Epithelial cell of esophagus (primary cell): ENCODE measurements at regions not wholly inside any gene's neighbourhood (a gene's known extent, or its start where the extent isn't known, plus 50 kb on each side); places are given as distances from the start of the nearest gene placed in this dataset.
A peak's percentile ranks its signal among the peaks of the same experiment; 100 is the strongest.
"Not testable (repeated sequence)": the region's sequence is repeated elsewhere in the genome, so short reads cannot be mapped to it uniquely, and the experiment has no call there.

Experiments used
- DNase-seq: peaks from one replicate; pipeline ENCODE4 v3.0.0; 2010; ENCODE audit warnings: low read depth
- H3K4me3 ChIP-seq: 2 replicates; pipeline ENCODE4 v1.5.1; 2011; ENCODE audit warnings: mild to moderate bottlenecking, low read length, control low read depth
- CTCF ChIP-seq: IDR thresholded peaks from 2 replicates; pipeline ENCODE4 v1.5.1; 2011; ENCODE audit warnings: low read depth, mild to moderate bottlenecking, low read length, control low read depth, inconsistent platforms; ENCODE audit not compliant: insufficient read depth; ENCODE audit errors: missing control alignments

GRCh38 chr6:47416396-47417345 is 60.9 kb upstream of the CD2AP start:
- H3K4me3 ChIP-seq: no peak overlapping the region
- DNase-seq: no peak
- TF ChIP-seq CTCF: no peak

GRCh38 chr6:47419621-47420020 is 58.0 kb upstream of the CD2AP start:
- no peak for DNase-seq
- no peak for TF ChIP-seq CTCF
- H3K4me3 ChIP-seq: no peak overlapping the region

- H3K4me3 ChIP-seq: no peak overlapping the region
- no peak for TF ChIP-seq CTCF
- DNase-seq: peak; percentile 19
Measured at GRCh38 chr6:47420394-47421371, 56.9 kb upstream of the CD2AP start.

DNA sequence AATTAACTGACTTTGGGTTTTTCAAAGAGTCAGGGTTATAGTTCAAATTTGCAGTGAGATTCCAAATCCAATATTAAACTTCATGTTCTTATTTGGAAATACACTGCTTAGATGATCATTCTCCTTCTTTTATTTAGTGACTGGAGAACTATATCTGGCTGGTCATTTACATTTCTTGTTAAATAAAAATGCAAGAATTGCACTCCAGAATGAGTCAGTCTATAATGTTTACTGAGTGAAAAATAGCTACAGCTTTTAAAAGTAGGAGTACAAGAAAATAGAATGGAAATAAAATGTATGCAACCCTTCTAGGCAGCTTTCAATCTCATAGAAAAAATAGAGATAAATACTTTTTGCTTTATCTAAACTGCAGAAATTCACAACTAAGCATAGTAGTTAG is 54.5 kb upstream of the CD2AP start:
- no peak overlapping the region for H3K4me3 ChIP-seq
- DNase-seq: no peak
- TF ChIP-seq CTCF: no peak

- H3K4me3 ChIP-seq: no peak overlapping the region
- DNase-seq: no peak
Measured at GRCh38 chr6:47424436-47424836, 53.2 kb upstream of the CD2AP start.

DNA sequence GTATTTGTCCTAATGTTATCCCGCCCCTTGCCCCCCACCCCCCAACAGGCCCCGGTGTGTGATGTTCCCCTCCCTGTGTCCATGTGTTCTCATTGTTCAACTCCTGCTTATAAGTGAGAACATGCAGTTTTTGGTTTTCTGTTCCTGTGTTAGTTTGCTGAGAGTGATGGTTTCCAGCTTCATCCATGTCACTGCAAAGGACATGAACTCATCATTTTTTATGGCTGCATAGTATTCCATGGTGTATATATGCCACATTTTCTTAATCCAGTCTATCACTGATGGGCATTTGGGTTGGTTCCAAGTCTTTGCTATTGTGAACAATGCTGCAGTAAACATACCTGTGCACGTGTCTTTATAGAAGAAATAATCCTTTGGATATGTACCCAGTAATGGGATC is 51.9 kb upstream of the CD2AP start:
- not testable (repeated sequence) for H3K4me3 ChIP-seq, DNase-seq

More at GRCh38 chr6:47424436-47424836, 53.2 kb upstream of the CD2AP start:
- TF ChIP-seq CTCF: no peak
